NCI-H2171 treated with DMSO at 0.1 percent for 48 hours (cell line): ENCODE measurements at regions not wholly inside any gene's neighbourhood (a gene's known extent, or its start where the extent isn't known, plus 50 kb on each side); places are given as distances from the start of the nearest gene placed in this dataset.

Source experiments
- DNase-seq: peaks from one replicate; lab custom pipeline; 2025; lab: John Stamatoyannopoulos, UW

- DNase-seq: no peak
These were observed 348.6 kb upstream of the CDH4 start for GRCh38 chr20:60903325-60903971.

- DNase-seq: no peak
These were observed 347.3 kb upstream of the CDH4 start for GRCh38 chr20:60904730-60905129.

- no peak for DNase-seq
These were observed 346.1 kb upstream of the CDH4 start for GRCh38 chr20:60905919-60906318.

- no peak for DNase-seq
These were observed 345.5 kb upstream of the CDH4 start for GRCh38 chr20:60906555-60906954.

- no peak for DNase-seq
These were observed 338.8 kb upstream of the CDH4 start for GRCh38 chr20:60913298-60913697.

GRCh38 chr20:60921022-60921622 is 330.9 kb upstream of the CDH4 start:
- DNase-seq: no peak

- DNase-seq: no peak
These were observed 325.2 kb upstream of the CDH4 start for GRCh38 chr20:60926831-60927230.

GRCh38 chr20:60928341-60928740 is 323.7 kb upstream of the CDH4 start:
- no peak for DNase-seq

GRCh38 chr20:60930023-60930790 is 321.9 kb upstream of the CDH4 start:
- DNase-seq: no peak

- DNase-seq: no peak
These were observed 320.4 kb upstream of the CDH4 start for GRCh38 chr20:60931696-60932095.

- no peak for DNase-seq
These were observed 317.3 kb upstream of the CDH4 start for GRCh38 chr20:60934724-60935123.

GRCh38 chr20:60935971-60936370 is 316.1 kb upstream of the CDH4 start:
- no peak for DNase-seq

GRCh38 chr20:60937585-60937984 is 314.5 kb upstream of the CDH4 start:
- no peak for DNase-seq

- DNase-seq: no peak
These were observed 310.7 kb upstream of the CDH4 start for GRCh38 chr20:60941379-60941778.

- DNase-seq: no peak
These were observed 304.2 kb upstream of the CDH4 start for GRCh38 chr20:60947819-60948218.

- no peak for DNase-seq
These were observed 303.8 kb upstream of the CDH4 start for GRCh38 chr20:60948224-60948623.

- DNase-seq: no peak
These were observed 301.5 kb upstream of the CDH4 start for GRCh38 chr20:60950561-60950960.

GRCh38 chr20:60950974-60951373 is 301.1 kb upstream of the CDH4 start:
- no peak for DNase-seq

GRCh38 chr20:60952861-60953260 is 299.2 kb upstream of the CDH4 start:
- DNase-seq: no peak

GRCh38 chr20:60953321-60953720 is 298.7 kb upstream of the CDH4 start:
- no peak for DNase-seq

- no peak for DNase-seq
These were observed 296.4 kb upstream of the CDH4 start for GRCh38 chr20:60955706-60956105.

- DNase-seq: no peak
These were observed 295.9 kb upstream of the CDH4 start for GRCh38 chr20:60956194-60956593.

- no peak for DNase-seq
These were observed 294.4 kb upstream of the CDH4 start for GRCh38 chr20:60957621-60958020.
